Esophagus muscularis mucosa (tissue), 3 donors: ENCODE measurements at regions not wholly inside any gene's neighbourhood (a gene's known extent, or its start where the extent isn't known, plus 50 kb on each side); places are given as distances from the start of the nearest gene placed in this dataset.

Experiments used
- POLR2A ChIP-seq: fragments of 450-650 bp; IDR thresholded peaks from one replicate; pipeline ENCODE4 v1.6.1; 2017; ENCODE audit warnings: antibody characterized with exemption, moderate library complexity, mild to moderate bottlenecking, low read depth
- TF ChIP-seq, protein P1 (sequence below), 3 experiments: fragments of 200-600 bp in 2 of 3; fragments of 450-650 bp in 1 of 3; sonication (generic) in 2 of 3; IDR thresholded peaks; one replicate each; pipeline ENCODE4 v1.5.1; 2017 to 2019; ENCODE audit warnings: antibody characterized with exemption in 3 of 3, mild to moderate bottlenecking in 2 of 3, moderate library complexity in 1 of 3

DNA sequence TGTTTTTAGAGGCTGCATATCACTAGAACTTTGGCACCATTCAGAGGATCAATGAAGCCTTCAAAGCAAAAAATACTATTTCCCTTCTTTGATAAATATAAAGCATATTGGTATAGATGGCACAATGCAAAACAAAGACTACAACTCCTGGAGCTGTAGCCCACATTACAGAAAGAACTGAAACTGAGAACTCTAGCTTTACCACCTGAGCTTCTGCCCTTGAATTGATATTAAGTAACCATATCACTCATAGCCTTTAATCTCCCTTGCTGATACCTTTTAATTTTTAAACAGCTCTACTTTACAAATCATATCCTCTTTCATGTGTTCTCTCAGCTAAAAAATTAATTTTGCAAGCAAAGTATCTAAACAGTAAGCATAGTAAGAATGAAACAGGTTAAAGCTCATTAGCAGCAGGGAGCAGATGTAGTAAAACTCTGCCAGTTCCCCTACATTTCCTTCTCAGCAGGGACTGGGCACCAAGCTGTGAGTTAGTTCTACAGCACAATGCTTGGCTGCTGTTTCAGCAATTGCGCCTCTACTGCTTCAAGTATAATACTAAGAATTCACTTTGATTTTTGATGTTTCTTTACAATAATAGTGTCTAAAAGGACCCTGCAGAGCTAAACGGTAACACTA, 97.9 kb upstream of the NANOGP8 start:
- TF ChIP-seq, protein P1, sequence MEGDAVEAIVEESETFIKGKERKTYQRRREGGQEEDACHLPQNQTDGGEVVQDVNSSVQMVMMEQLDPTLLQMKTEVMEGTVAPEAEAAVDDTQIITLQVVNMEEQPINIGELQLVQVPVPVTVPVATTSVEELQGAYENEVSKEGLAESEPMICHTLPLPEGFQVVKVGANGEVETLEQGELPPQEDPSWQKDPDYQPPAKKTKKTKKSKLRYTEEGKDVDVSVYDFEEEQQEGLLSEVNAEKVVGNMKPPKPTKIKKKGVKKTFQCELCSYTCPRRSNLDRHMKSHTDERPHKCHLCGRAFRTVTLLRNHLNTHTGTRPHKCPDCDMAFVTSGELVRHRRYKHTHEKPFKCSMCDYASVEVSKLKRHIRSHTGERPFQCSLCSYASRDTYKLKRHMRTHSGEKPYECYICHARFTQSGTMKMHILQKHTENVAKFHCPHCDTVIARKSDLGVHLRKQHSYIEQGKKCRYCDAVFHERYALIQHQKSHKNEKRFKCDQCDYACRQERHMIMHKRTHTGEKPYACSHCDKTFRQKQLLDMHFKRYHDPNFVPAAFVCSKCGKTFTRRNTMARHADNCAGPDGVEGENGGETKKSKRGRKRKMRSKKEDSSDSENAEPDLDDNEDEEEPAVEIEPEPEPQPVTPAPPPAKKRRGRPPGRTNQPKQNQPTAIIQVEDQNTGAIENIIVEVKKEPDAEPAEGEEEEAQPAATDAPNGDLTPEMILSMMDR (IDR thresholded peaks at IDR 0.05) = no peak
- no peak for TF ChIP-seq POLR2A
